ENCODE measurements at regions not wholly inside any gene's neighbourhood (a gene's known extent, or its start where the extent isn't known, plus 50 kb on each side); places are given as distances from the start of the nearest gene placed in this dataset.

DNA sequence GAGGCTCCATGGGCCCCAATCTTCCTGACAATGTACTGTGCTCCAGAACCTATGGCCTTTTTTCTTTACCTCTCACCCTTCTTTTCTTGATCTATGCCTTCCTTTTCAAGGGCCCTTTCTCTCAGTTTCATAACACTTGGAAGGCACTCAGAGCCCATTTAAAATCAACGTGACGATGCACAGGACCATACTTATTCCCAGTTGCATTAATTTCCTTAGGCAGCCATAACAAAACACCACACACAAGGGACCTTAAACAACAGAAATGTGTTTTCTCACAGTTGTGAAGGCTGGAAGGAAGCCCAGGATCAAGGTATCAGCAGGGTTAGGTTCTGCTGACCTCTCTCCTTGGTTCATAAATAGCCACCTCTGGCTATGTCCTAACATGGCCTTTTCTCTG lies 414.0 kb upstream of the TNP1 start:
- no peak overlapping the region for H3K4me3 ChIP-seq (ENCODE audit: control insufficient read depth, low read depth, low read length)
- TF ChIP-seq, protein P1, sequence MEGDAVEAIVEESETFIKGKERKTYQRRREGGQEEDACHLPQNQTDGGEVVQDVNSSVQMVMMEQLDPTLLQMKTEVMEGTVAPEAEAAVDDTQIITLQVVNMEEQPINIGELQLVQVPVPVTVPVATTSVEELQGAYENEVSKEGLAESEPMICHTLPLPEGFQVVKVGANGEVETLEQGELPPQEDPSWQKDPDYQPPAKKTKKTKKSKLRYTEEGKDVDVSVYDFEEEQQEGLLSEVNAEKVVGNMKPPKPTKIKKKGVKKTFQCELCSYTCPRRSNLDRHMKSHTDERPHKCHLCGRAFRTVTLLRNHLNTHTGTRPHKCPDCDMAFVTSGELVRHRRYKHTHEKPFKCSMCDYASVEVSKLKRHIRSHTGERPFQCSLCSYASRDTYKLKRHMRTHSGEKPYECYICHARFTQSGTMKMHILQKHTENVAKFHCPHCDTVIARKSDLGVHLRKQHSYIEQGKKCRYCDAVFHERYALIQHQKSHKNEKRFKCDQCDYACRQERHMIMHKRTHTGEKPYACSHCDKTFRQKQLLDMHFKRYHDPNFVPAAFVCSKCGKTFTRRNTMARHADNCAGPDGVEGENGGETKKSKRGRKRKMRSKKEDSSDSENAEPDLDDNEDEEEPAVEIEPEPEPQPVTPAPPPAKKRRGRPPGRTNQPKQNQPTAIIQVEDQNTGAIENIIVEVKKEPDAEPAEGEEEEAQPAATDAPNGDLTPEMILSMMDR (conservative IDR thresholded peaks at IDR 0.05; ENCODE audit: control insufficient read depth, insufficient read depth, low read depth, low read length): no peak
- no peak for DNase-seq (ENCODE audit: low read depth)

DNA sequence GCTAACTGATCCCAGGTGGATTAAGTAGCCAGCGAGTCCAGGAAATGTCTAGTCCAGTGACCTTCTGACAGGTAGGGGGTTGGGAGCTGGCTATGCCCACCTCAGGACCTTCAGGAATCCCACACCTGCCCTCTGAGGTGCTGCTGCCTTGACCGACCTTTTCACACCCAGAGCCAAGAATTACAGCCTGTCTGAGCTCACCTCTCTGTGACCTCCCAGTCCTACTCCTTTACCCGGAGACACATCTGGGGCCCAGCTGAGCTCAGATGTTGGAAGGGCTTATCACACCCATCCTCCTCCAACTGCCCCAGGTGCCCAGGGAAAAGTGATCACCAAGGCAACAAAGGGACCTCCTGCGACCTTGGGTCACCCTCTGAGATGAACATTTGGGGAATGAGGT lies 413.3 kb upstream of the TNP1 start:
- H3K4me3 ChIP-seq (ENCODE audit: control insufficient read depth, low read depth, low read length): no peak overlapping the region
- no peak for DNase-seq (ENCODE audit: low read depth)
- TF ChIP-seq, protein P1 (conservative IDR thresholded peaks at IDR 0.05; ENCODE audit: control insufficient read depth, insufficient read depth, low read depth, low read length): no peak

DNA sequence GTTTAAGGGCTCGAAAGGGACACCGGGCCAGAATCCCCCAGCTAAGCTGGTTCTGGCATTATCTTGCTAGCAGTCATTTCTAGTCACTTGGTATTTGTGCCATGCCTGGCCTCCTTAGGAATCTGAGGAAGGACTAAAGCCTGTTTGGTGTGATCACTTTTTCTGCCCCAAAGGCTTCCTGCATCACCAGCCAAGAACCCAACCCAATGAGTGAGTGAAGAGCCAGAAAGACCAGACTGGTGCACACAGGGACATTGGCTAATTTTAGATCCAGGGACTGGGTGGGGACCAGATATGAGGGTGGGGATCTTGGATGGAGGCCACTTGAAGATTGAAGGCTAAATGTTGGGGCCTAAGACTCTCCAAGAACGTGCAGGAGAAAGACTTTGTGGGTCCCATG lies 411.9 kb upstream of the TNP1 start:
- DNase-seq (ENCODE audit: low read depth): no peak
- no peak overlapping the region for H3K4me3 ChIP-seq (ENCODE audit: control insufficient read depth, low read depth, low read length)
- TF ChIP-seq, protein P1 (conservative IDR thresholded peaks at IDR 0.05; ENCODE audit: control insufficient read depth, insufficient read depth, low read depth, low read length): no peak

DNA sequence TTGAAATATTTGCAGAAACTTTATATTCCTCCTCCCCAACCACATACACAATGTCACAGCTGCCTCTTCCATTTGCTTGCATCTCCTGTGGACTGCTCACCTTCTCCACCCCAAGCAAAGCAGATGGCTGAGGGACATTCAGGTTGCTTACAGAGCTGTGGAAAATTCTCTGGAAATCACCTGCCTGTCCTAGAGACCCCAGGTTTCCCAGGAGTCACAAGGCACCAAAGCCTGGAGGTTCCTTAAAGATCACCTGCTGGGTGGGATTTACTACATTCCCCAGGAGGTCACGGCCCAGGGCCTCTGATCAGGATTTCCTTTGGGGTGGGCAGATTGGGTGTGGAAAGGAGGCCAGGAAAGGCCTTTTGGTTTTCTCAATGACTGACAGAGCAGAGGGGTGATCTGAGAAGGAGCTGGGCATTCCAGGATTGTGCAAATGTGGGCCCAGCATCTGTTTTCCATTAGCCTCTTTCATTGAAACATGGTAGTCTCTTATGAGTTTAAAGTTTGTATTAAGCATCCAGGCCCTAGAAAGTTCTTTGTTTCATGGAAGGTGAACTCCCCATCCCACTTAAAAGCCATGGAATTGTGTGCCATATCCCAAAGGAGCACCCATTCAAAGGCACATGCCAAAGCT lies 410.7 kb upstream of the TNP1 start:
- DNase-seq (ENCODE audit: low read depth): peak; percentile 69
- no peak overlapping the region for H3K4me3 ChIP-seq (ENCODE audit: control insufficient read depth, low read depth, low read length)
- TF ChIP-seq, protein P1 (conservative IDR thresholded peaks at IDR 0.05; ENCODE audit: control insufficient read depth, insufficient read depth, low read depth, low read length): no peak

DNA sequence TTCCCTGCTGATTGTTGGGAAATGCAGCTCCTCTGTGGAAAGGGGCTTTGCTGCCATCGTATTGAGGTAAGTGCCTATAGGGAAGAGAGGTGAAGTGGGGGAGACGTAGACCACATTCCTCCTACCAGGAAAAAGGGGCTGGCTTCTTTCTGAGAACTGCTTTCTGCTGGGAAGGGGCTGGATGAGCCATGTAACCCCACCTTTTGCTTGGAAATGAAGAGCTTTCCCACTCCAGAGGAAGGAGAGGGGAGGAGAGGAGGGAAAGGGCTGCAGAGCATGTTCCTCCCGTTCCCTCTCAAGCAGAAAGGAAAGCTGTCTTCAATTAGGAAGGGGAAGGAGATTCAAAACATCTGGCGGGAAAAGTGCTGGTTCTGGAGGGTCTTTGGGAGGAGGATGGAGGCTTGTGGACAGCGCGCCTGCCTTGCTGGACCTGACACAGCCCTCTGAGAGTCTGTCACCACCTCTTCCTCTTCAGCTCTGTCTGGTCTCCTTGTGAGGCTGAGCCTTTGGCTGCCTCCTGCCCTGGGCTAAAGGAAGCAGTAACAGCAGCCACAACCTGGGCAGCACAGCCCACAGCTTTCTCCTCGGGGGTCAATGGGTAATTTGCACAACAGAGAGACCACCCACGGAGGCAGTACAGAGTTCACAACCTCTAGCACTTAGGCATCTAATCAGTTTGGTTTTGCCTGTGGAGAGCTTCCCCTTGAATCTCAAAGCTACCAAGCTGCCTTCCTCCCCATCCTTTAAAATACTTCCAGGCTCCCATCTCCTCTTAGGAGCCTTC lies 410.0 kb upstream of the TNP1 start:
- TF ChIP-seq, protein P1 (conservative IDR thresholded peaks at IDR 0.05; ENCODE audit: control insufficient read depth, insufficient read depth, low read depth, low read length): no peak
- DNase-seq (ENCODE audit: low read depth): no peak
- H3K4me3 ChIP-seq (ENCODE audit: control insufficient read depth, low read depth, low read length): no peak overlapping the region

DNA sequence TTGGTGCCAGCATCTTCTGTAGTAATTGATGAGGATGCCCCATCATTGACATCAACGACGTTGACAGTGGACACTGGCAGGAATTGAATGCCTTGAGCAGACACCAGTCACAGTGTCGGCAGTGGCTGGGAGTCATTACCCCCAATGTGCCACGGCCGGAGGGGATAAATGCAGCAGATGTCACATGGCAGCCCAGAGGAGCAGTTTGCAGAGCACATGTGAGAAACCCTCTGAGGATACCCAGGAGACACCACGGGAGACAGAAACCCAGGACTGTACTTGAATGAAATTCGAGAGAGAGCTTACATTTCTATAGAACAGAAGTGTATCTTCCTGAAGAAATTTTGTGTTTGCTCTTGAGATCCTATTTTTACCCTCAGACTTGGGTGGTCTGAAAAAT lies 409.1 kb upstream of the TNP1 start:
- no peak overlapping the region for H3K4me3 ChIP-seq (ENCODE audit: control insufficient read depth, low read depth, low read length)
- TF ChIP-seq, protein P1 (conservative IDR thresholded peaks at IDR 0.05; ENCODE audit: control insufficient read depth, insufficient read depth, low read depth, low read length): no peak

More for the DNA sequence above, 409.1 kb upstream of the TNP1 start:
- no peak for DNase-seq (ENCODE audit: low read depth)
